C1 segment of cervical spinal cord (tissue), 14 donors: ENCODE measurements at regions not wholly inside any gene's neighbourhood (a gene's known extent, or its start where the extent isn't known, plus 50 kb on each side); places are given as distances from the start of the nearest gene placed in this dataset.

Source experiments
- DNase-seq, 14 donors: peaks; one replicate each; lab custom pipeline; 2025; lab: John Stamatoyannopoulos, UW

GRCh38 chr15:48040166-48040817 lies 80.5 kb upstream of the SLC24A5 start:
- DNase-seq, result peak in 1 of 14 donors; percentile 23

GRCh38 chr15:48041454-48041853 lies 79.3 kb upstream of the SLC24A5 start:
- DNase-seq, result no peak

DNA sequence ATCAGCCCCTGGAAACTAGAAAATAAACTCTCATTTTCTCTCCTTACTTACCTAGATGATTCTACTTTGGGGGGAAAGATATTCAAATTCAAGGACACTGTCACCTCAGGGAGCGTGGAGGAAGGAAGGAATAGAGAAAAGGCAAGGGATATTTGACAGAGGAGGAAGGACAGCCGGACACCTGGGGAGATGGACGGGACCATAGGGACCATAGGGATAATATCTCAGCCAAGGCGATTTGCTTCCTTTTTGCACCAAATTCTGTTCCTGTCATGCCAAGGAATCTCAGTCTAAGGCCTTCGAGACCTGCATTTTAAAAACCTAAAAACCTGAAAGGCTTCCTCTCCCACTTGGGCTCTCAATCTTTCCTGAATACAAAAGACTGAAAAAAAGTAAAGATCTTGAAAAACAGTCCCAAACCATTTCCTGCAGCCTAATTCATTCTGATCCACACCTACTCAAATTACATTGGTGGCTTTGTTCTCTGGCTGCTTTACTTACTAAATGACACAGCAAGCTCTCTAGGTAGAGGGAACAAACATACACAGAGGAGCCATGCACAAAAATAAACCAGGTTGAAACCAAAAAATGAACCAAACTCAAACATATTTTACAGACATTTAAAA lies 73.9 kb upstream of the SLC24A5 start:
- no peak for DNase-seq

- no peak for DNase-seq
Observed at GRCh38 chr15:48049736-48050135, 71.1 kb upstream of the SLC24A5 start.

- no peak for DNase-seq
Observed at GRCh38 chr15:48052946-48053345, 67.8 kb upstream of the SLC24A5 start.

- no peak for DNase-seq
Observed at GRCh38 chr15:48058371-48058770, 62.4 kb upstream of the SLC24A5 start.

DNA sequence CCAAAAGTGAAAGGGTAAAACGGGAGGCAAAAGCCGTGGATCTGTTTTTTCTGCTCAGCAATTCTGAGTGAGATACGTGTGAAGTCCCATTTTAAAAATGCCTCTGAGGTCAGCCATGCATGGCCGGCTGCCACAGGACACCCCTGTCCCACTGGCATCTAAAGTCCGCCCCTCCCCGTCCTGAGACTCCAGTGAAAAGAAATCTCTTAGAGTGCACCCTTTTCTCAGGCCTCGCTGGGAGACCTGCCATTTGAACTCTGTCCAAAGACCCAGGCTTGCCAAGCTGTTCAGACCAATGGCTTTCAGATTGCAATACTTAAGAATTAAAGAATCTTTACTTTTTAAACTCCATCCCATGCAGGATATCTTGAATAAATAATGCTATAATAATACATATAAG lies 61.0 kb upstream of the SLC24A5 start:
- peak in 10 of 14 donors; percentile 6 to 58 (median 24) for DNase-seq

DNA sequence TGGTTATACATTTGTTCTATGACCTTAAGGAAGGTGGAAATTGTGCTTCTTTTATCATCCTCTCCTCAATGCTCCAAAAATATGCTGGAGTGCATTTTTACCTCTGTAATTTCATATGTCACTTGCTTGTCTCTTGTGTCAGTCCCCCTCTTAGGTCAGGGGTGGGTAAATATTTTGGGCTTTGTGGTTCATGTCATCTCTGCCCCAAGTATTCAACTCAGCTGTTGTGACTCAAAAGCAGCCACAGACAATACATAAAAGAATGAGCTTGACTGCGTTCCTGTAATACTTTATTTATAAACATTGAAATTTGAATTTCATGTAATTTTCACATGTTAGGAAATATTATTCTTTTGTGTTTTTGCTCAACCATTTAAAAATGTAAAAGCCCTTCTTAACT lies 60.4 kb upstream of the SLC24A5 start:
- no peak for DNase-seq

DNA sequence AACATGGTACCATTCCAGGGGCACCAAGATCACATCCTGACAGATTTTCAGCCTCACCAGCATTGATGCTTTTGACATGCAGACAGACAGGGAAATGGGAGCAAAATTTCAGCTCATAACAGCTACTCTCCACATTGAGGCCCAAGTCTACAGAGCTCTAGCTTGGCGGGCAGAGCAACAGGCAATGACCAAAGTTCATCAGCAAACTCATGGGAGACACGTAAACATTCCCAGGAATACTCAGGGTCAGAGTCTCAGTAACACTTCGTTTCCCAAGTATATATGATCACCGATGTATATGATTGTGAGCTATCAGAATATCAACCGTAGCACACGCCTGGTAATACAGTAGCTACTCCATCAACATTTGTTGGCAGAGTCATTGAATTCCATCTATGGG lies 59.2 kb upstream of the SLC24A5 start:
- DNase-seq, result no peak

DNA sequence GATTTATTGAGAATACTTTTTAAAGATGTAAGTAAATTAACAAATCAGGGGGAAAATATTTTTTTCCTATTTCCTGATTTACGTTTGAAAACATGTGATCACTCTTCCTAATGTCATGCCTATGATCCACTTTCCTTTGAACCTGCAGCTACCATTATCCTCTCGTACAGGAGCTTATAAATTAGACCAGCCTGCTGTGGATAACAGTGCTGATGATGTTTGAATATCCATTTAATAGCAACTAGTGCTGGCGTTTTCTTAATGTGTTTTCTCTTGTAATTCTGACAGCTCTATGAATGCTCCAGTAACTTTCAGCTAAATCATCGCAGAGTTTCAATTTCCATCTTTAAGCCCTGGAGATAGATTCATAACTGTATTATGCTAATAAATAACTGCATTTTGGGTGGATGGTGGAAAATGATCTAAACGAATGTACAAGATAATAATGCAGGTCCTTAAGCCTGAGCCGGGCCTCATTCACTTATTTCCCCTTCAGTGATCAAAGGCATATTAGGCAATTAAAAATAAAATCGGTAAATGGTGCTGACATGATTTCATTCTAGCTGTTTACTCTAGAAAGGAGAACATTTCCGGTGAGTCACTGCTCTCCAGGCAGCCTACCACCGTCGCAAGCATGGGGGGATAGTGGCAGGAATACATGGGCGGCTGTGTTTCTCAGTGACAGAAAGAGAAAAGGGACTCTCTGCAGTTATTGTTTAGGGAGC lies 58.5 kb upstream of the SLC24A5 start:
- DNase-seq, result peak in 1 of 14 donors; percentile 37

DNA sequence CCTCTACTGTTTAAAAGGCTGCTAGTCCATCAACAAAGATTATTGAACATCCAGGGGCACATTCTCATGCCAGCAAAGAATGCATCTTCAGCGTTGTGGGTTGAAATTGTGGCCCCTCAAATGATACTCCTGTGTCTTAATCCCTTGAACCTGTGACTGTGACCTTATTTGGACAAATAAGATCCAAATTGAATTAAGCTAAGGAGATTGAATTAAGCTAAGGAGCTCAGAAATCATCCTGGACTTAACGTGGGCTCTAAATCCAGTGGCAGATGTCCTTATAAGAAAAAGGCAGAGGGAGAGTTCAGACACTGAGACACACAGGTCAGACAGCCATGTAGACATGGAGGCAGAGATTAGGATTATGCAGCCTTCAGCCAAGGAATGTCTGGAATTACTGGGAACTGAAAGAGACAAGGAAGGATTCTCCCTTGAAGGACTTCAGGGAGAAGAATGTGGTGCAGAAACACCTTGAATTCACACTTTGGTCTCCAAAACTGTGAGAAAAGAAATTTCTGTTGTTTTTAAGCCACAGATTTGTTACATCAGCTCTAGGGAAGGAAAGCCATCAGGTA lies 57.3 kb upstream of the SLC24A5 start:
- DNase-seq, result no peak

DNA sequence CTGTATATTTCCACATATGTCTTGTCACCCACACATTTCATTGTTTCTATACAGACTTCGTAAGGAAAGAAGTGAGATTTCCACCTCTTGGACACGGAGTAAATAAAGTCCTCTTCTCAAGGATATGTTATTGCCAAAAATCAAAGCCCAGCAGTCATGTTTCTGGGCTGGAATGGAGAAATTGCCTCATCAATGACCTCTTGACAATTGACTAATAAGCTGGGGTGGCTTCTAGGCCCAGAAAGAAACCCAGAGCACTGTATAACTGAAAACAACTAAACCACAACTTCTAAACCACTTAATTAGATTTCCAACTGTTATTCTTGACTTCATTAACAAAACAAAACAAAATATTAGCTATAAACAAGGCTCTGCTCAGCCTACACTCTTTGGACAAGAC lies 56.4 kb upstream of the SLC24A5 start:
- DNase-seq, result no peak

GRCh38 chr15:48066456-48066855 lies 54.3 kb upstream of the SLC24A5 start:
- DNase-seq, result no peak
